Prostate gland (tissue), 2 donors: ENCODE measurements at regions not wholly inside any gene's neighbourhood (a gene's known extent, or its start where the extent isn't known, plus 50 kb on each side); places are given as distances from the start of the nearest gene placed in this dataset.

ENCODE experiments used
- DNase-seq: peaks from one replicate; pipeline ENCODE4 v3.0.0-alpha.2; 2019; ENCODE audit warnings: low spot score
- H3K27ac ChIP-seq, 2 donors: fragments of 200-600 bp; sonication (generic); 2 replicates each; pipeline ENCODE4 v1.5.1; 2017 to 2019
- H3K27me3 ChIP-seq: fragments of 200-600 bp; sonication (generic); replicated peaks from 2 replicates; pipeline ENCODE4 v1.5.1; 2019; ENCODE audit not compliant: insufficient read depth
- H3K36me3 ChIP-seq, 2 donors: fragments of 200-600 bp; sonication (generic); 1 replicate in 1 of 2; 2 replicates in 1 of 2; pipeline versions ENCODE4 v1.5.1 to v1.8.1; 2017 to 2019
- H3K4me1 ChIP-seq: fragments of 200-600 bp; sonication (generic); replicated peaks from 2 replicates; pipeline ENCODE4 v1.5.1; 2019
- H3K4me3 ChIP-seq, 2 donors: fragments of 200-600 bp; sonication (generic); 2 replicates each; pipeline ENCODE4 v1.5.1; 2017 to 2019
- H3K9me3 ChIP-seq: fragments of 200-600 bp; sonication (generic); 2 replicates; pipeline ENCODE4 v1.5.1; 2017
- CTCF ChIP-seq, 4 experiments: fragments of 200-600 bp in 2 of 4; fragments of 450-650 bp in 2 of 4; sonication (generic) in 2 of 4; IDR thresholded peaks; 1 replicate in 3 of 4; 2 replicates in 1 of 4; pipeline ENCODE4 v1.5.1; 2016 to 2019; ENCODE audit warnings: antibody characterized with exemption in 4 of 4, mild to moderate bottlenecking in 2 of 4, moderate library complexity in 2 of 4
- POLR2A ChIP-seq: fragments of 450-650 bp; IDR thresholded peaks from one replicate; pipeline ENCODE4 v1.6.1; 2016; ENCODE audit warnings: antibody characterized with exemption, mild to moderate bottlenecking
- POLR2AphosphoS5 ChIP-seq: sonication (generic); formaldehyde crosslinking; IDR thresholded peaks from one replicate; pipeline ENCODE4 v1.6.1; 2017; ENCODE audit warnings: antibody characterized with exemption
- WGBS: methylation state at CpG from one replicate; pipeline ENCODE4 v1.1.5; 2018; 5-methylcytosine and 5-hydroxymethylcytosine counted together
- intact Hi-C: fragments of 100-400 bp; cut with DNase I; formaldehyde crosslinking; loops from one replicate; pipeline ENCODE4 v1.14.2; 2022

- 74% methylated on average over 8 of the region's 8 CpGs for WGBS
- Histone ChIP-seq H3K4me1 (no peaks in the 10 kb centered on the region), H3K27me3 (peaks cover 6% of the 10 kb centered on the region), H3K36me3 (no peaks in the 10 kb centered on the region), H3K9me3 (no peaks in the 10 kb centered on the region), H3K27ac (no peak overlapping the region), H3K4me3 (no peak overlapping the region)
- intact Hi-C loops, result no loop called here
- TF ChIP-seq POLR2AphosphoS5 (no peak), POLR2A (no peak), CTCF (IDR thresholded peaks at IDR 0.05) (no peak)
- DNase-seq, result no peak
Observed at GRCh38 chr16:51442141-51442870, 291.2 kb upstream of the SALL1 start.

- 16% methylated on average over 14 of the region's 14 CpGs for WGBS
- intact Hi-C loops, result no loop called here
- no peak for DNase-seq
Observed at GRCh38 chr16:51440131-51440889, 289.2 kb upstream of the SALL1 start.

GRCh38 chr16:51439271-51439670 lies 288.2 kb upstream of the SALL1 start:
- WGBS, result 55% methylated on average over 5 of the region's 5 CpGs
- no peaks in the 10 kb centered on the region for H3K9me3 ChIP-seq
- H3K27me3 ChIP-seq, result peaks cover 6% of the 10 kb centered on the region
- H3K36me3 ChIP-seq, result no peaks in the 10 kb centered on the region
- no peaks in the 10 kb centered on the region for H3K4me1 ChIP-seq
- no peak overlapping the region for H3K27ac ChIP-seq
- H3K4me3 ChIP-seq, result no peak overlapping the region
- intact Hi-C loops, result no loop called here
- no peak for DNase-seq
- no peak for TF ChIP-seq CTCF (IDR thresholded peaks at IDR 0.05)
- no peak for TF ChIP-seq POLR2A
- TF ChIP-seq POLR2AphosphoS5, result no peak

More at GRCh38 chr16:51440131-51440889, 289.2 kb upstream of the SALL1 start:
- Histone ChIP-seq H3K27me3 (peaks cover 6% of the 10 kb centered on the region), H3K36me3 (no peaks in the 10 kb centered on the region), H3K27ac (no peak overlapping the region), H3K9me3 (no peaks in the 10 kb centered on the region), H3K4me1 (no peaks in the 10 kb centered on the region), H3K4me3 (no peak overlapping the region)
- no peak for TF ChIP-seq CTCF (IDR thresholded peaks at IDR 0.05)
- no peak for TF ChIP-seq POLR2A
- TF ChIP-seq POLR2AphosphoS5, result no peak

GRCh38 chr16:51436742-51437141 lies 285.7 kb upstream of the SALL1 start:
- Histone ChIP-seq H3K27me3 (peaks cover 6% of the 10 kb centered on the region), H3K36me3 (no peaks in the 10 kb centered on the region), H3K4me1 (no peaks in the 10 kb centered on the region), H3K9me3 (no peaks in the 10 kb centered on the region), H3K4me3 (no peak overlapping the region), H3K27ac (no peak overlapping the region)
- DNase-seq, result no peak
- TF ChIP-seq CTCF (IDR thresholded peaks at IDR 0.05), result no peak
- TF ChIP-seq POLR2AphosphoS5, result no peak
- TF ChIP-seq POLR2A, result no peak
- intact Hi-C loops, result no loop called here
- WGBS, result 77% methylated on average over 1 of the region's 1 CpG
